ENCODE measurements at regions not wholly inside any gene's neighbourhood (a gene's known extent, or its start where the extent isn't known, plus 50 kb on each side); places are given as distances from the start of the nearest gene placed in this dataset.
"Not testable (repeated sequence)": the region's sequence is repeated elsewhere in the genome, so short reads cannot be mapped to it uniquely, and the experiment has no call there.

GRCh38 chr2:167388497-167388896 is 500.2 kb downstream of the XIRP2 start:
- DNase-seq (ENCODE audit: low read depth in 2 of 3, low spot score in 2 of 3), result no peak

- no peak for DNase-seq (ENCODE audit: low read depth in 2 of 3, low spot score in 2 of 3)
Observed at GRCh38 chr2:167386694-167387093, 498.4 kb downstream of the XIRP2 start.

- DNase-seq (ENCODE audit: low read depth in 2 of 3, low spot score in 2 of 3), result no peak
Observed at GRCh38 chr2:167383610-167384194, 495.4 kb downstream of the XIRP2 start.

- no peak for DNase-seq (ENCODE audit: low read depth in 2 of 3, low spot score in 2 of 3)
Observed at GRCh38 chr2:167381349-167381748, 493.1 kb downstream of the XIRP2 start.

- DNase-seq (ENCODE audit: low read depth in 2 of 3, low spot score in 2 of 3), result no peak
Observed at GRCh38 chr2:167380555-167380954, 492.3 kb downstream of the XIRP2 start.

GRCh38 chr2:167380094-167380493 is 491.8 kb downstream of the XIRP2 start:
- no peak for DNase-seq (ENCODE audit: low read depth in 2 of 3, low spot score in 2 of 3)

GRCh38 chr2:167369083-167369482 is 480.8 kb downstream of the XIRP2 start:
- no peak for DNase-seq (ENCODE audit: low read depth in 2 of 3, low spot score in 2 of 3)

GRCh38 chr2:167368371-167368770 is 480.1 kb downstream of the XIRP2 start:
- no peak for DNase-seq (ENCODE audit: low read depth in 2 of 3, low spot score in 2 of 3)

GRCh38 chr2:167365216-167365615 is 476.9 kb downstream of the XIRP2 start:
- DNase-seq (ENCODE audit: low read depth in 2 of 3, low spot score in 2 of 3), result no peak

- no peak for DNase-seq (ENCODE audit: low read depth in 2 of 3, low spot score in 2 of 3)
Observed at GRCh38 chr2:167361426-167361825, 473.1 kb downstream of the XIRP2 start.

- no peak for DNase-seq (ENCODE audit: low read depth in 2 of 3, low spot score in 2 of 3)
Observed at GRCh38 chr2:167355821-167356220, 467.5 kb downstream of the XIRP2 start.

GRCh38 chr2:167353605-167354280 is 465.5 kb downstream of the XIRP2 start:
- DNase-seq (ENCODE audit: low read depth in 2 of 3, low spot score in 2 of 3), result no peak

- no peak for DNase-seq (ENCODE audit: low read depth in 2 of 3, low spot score in 2 of 3)
Observed at GRCh38 chr2:167345559-167345958, 457.3 kb downstream of the XIRP2 start.

GRCh38 chr2:167342769-167343168 is 454.5 kb downstream of the XIRP2 start:
- no peak for DNase-seq (ENCODE audit: low read depth in 2 of 3, low spot score in 2 of 3)

- DNase-seq (ENCODE audit: low read depth in 2 of 3, low spot score in 2 of 3), result no peak
Observed at GRCh38 chr2:167340322-167340721, 452.0 kb downstream of the XIRP2 start.

- no peak for DNase-seq (ENCODE audit: low read depth in 2 of 3, low spot score in 2 of 3)
Observed at GRCh38 chr2:167336213-167336612, 447.9 kb downstream of the XIRP2 start.

- DNase-seq (ENCODE audit: low read depth in 2 of 3, low spot score in 2 of 3), result no peak
Observed at GRCh38 chr2:167335541-167335992, 447.3 kb downstream of the XIRP2 start.

- no peak for DNase-seq (ENCODE audit: low read depth in 2 of 3, low spot score in 2 of 3)
Observed at GRCh38 chr2:167334146-167334742, 446.0 kb downstream of the XIRP2 start.

- no peak for DNase-seq (ENCODE audit: low read depth in 2 of 3, low spot score in 2 of 3)
Observed at GRCh38 chr2:167333245-167333644, 445.0 kb downstream of the XIRP2 start.

- DNase-seq (ENCODE audit: low read depth in 2 of 3, low spot score in 2 of 3), result no peak
Observed at GRCh38 chr2:167332358-167332757, 444.1 kb downstream of the XIRP2 start.

GRCh38 chr2:167331636-167332232 is 443.5 kb downstream of the XIRP2 start:
- no peak for DNase-seq (ENCODE audit: low read depth in 2 of 3, low spot score in 2 of 3)

- DNase-seq (ENCODE audit: low read depth in 2 of 3, low spot score in 2 of 3), result not testable (repeated sequence)
Observed at GRCh38 chr2:167328808-167329207, 440.5 kb downstream of the XIRP2 start.

All from hematopoietic multipotent progenitor cell (in vitro differentiated cells).